ENCODE measurements at regions not wholly inside any gene's neighbourhood (a gene's known extent, or its start where the extent isn't known, plus 50 kb on each side); places are given as distances from the start of the nearest gene placed in this dataset.

DNA sequence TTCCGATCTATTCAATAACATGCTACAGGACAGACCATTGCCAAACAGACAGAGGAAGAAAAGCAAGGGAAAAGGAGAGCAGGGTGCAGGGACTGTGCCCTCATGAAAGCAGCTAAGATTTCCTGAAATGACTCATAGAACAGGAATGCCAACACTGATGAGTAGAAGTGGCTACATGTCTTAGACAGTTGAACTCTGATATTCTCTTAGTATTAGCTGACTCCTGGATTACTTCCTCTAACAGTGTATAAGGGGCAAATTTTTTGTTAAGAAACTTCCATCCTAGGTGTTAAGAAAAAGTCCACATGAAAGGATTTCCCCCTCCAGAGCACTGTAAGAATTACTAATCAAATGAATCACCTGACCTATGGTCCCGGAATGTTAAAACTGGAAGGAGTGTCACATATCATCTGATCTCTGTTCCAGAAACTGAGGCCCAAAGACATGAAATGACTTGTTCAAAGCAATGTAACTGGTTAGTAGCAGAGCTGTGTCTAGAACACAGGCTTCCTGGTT lies 224.9 kb downstream of the IBTK start:
- peak; percentile 71 for DNase-seq
- no peaks in the 10 kb centered on the region for H3K36me3 Mint-ChIP-seq (ENCODE audit: low read depth)
- no peak overlapping the region for H3K27ac Mint-ChIP-seq
- no peak for TF ChIP-seq CTCF (IDR thresholded peaks at IDR 0.05)
- H3K4me3 Mint-ChIP-seq: no peak overlapping the region
- H3K4me1 Mint-ChIP-seq (ENCODE audit: low read depth): peaks cover 12% of the 10 kb centered on the region
- H3K9me3 Mint-ChIP-seq: no peaks in the 10 kb centered on the region
- H3K27me3 Mint-ChIP-seq (ENCODE audit: insufficient read depth): no peaks in the 10 kb centered on the region

DNA sequence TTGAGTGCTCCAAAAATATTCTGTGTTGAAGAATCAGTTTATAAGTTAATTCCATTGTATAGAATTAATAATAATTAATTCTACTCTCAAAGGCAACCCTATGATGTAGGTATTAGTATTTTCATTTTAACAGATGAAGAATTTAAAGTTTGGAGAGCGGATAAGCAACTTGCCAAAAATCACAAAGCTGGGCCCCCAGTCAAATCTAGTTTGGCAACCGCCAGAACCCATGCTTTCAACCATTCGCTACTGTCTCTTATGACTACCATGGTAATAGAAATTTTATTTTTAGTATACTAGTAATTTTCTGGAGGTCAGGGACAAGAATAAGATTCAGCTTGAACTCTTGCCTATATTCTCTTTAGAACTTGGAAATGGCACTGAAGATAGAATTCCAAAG lies 229.8 kb downstream of the IBTK start:
- no peak for TF ChIP-seq CTCF (IDR thresholded peaks at IDR 0.05)
- Mint-ChIP-seq H3K4me1 (ENCODE audit: low read depth) (peaks cover 61% of the 10 kb centered on the region), H3K27ac (no peak overlapping the region), H3K4me3 (no peak overlapping the region), H3K9me3 (no peaks in the 10 kb centered on the region), H3K27me3 (ENCODE audit: insufficient read depth) (no peaks in the 10 kb centered on the region), H3K36me3 (ENCODE audit: low read depth) (no peaks in the 10 kb centered on the region)
- no peak for DNase-seq

DNA sequence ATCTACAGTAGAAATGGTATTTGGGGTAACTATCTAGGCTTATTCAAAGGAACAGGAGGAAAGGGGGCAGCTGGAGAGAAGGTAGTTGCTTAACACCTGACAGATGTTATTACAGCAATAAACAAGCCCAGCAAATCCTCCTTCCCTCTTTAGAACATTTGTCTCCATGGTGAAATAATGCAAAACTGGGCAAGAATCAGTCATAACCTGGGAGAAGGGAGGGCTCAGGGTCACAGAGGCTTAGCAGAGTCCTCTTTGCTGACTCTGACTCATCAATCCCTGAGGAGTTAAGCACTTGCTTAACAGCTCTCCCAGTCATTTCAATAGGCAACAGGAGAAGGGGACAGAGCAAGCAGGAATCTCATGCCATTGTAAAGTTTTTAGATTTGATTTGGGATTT lies 230.3 kb downstream of the IBTK start:
- no peak for TF ChIP-seq CTCF (IDR thresholded peaks at IDR 0.05)
- H3K27me3 Mint-ChIP-seq (ENCODE audit: insufficient read depth): no peaks in the 10 kb centered on the region
- peaks cover 62% of the 10 kb centered on the region for H3K4me1 Mint-ChIP-seq (ENCODE audit: low read depth)
- peak; percentile 83 for DNase-seq
- peak overlapping the region; percentile 88 for H3K27ac Mint-ChIP-seq
- peak overlapping the region; percentile 18; the same call in 1 of the 2 replicates for H3K4me3 Mint-ChIP-seq
- H3K36me3 Mint-ChIP-seq (ENCODE audit: low read depth): no peaks in the 10 kb centered on the region
- H3K9me3 Mint-ChIP-seq: no peaks in the 10 kb centered on the region

- no peak for TF ChIP-seq CTCF (IDR thresholded peaks at IDR 0.05)
- H3K36me3 Mint-ChIP-seq (ENCODE audit: low read depth): peaks cover 4% of the 10 kb centered on the region
- peak overlapping the region; percentile 80 for H3K27ac Mint-ChIP-seq
- no peak for DNase-seq
- H3K4me3 Mint-ChIP-seq: peak overlapping the region; percentile 32
- H3K27me3 Mint-ChIP-seq (ENCODE audit: insufficient read depth): no peaks in the 10 kb centered on the region
- H3K4me1 Mint-ChIP-seq (ENCODE audit: low read depth): peaks cover 68% of the 10 kb centered on the region
- peaks cover 5% of the 10 kb centered on the region for H3K9me3 Mint-ChIP-seq
Measured at GRCh38 chr6:82015526-82015925, 232.0 kb downstream of the IBTK start.

- H3K27me3 Mint-ChIP-seq (ENCODE audit: insufficient read depth): no peaks in the 10 kb centered on the region
- DNase-seq: peak; percentile 46
- no peak for TF ChIP-seq CTCF (IDR thresholded peaks at IDR 0.05)
- H3K9me3 Mint-ChIP-seq: peaks cover 10% of the 10 kb centered on the region
- peak overlapping the region; percentile 32 for H3K4me3 Mint-ChIP-seq
- peaks cover 63% of the 10 kb centered on the region for H3K4me1 Mint-ChIP-seq (ENCODE audit: low read depth)
- H3K36me3 Mint-ChIP-seq (ENCODE audit: low read depth): peaks cover 9% of the 10 kb centered on the region
- peak overlapping the region; percentile 80 for H3K27ac Mint-ChIP-seq
Measured at GRCh38 chr6:82015043-82015442, 232.5 kb downstream of the IBTK start.
